ENCODE measurements at regions not wholly inside any gene's neighbourhood (a gene's known extent, or its start where the extent isn't known, plus 50 kb on each side); places are given as distances from the start of the nearest gene placed in this dataset.

DNA sequence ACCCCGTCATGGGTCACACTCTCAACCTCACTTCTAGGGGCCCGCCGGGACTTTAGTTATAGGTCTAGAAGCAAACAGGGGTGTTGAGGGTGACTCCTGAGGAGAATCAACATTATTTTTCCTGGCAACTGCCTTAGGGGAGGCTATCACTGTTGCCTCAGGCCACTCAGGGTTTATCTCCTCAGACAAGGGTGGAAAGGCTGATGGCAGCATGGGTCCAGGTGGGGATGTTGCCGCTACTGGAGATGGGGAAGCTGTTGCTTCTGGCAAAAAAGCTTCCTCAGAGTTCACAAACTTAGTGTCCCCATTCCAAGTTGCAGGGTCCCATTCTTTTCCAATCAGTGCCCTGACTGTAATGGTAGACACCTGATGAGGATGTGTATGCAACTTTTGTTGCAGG is 467.4 kb upstream of the RGS6 start:
- TF ChIP-seq, protein P1, sequence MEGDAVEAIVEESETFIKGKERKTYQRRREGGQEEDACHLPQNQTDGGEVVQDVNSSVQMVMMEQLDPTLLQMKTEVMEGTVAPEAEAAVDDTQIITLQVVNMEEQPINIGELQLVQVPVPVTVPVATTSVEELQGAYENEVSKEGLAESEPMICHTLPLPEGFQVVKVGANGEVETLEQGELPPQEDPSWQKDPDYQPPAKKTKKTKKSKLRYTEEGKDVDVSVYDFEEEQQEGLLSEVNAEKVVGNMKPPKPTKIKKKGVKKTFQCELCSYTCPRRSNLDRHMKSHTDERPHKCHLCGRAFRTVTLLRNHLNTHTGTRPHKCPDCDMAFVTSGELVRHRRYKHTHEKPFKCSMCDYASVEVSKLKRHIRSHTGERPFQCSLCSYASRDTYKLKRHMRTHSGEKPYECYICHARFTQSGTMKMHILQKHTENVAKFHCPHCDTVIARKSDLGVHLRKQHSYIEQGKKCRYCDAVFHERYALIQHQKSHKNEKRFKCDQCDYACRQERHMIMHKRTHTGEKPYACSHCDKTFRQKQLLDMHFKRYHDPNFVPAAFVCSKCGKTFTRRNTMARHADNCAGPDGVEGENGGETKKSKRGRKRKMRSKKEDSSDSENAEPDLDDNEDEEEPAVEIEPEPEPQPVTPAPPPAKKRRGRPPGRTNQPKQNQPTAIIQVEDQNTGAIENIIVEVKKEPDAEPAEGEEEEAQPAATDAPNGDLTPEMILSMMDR (IDR thresholded peaks at IDR 0.05): no peak
- no peak for TF ChIP-seq POLR2A (IDR thresholded peaks at IDR 0.05)

All from right lobe of liver (tissue), 4 donors.